ENCODE measurements at regions not wholly inside any gene's neighbourhood (a gene's known extent, or its start where the extent isn't known, plus 50 kb on each side); places are given as distances from the start of the nearest gene placed in this dataset.

GRCh38 chr4:149160370-149160769 lies 655.3 kb downstream of the IQCM start:
- no peak for TF ChIP-seq CTCF (IDR thresholded peaks at IDR 0.05; ENCODE audit: low read depth, low read length, poor library complexity, severe bottlenecking)
- TF ChIP-seq EZH2phosphoT487 (IDR thresholded peaks at IDR 0.05; ENCODE audit: borderline replicate concordance, low read length): no peak
